Transverse colon (tissue), 4 donors: ENCODE measurements at regions not wholly inside any gene's neighbourhood (a gene's known extent, or its start where the extent isn't known, plus 50 kb on each side); places are given as distances from the start of the nearest gene placed in this dataset.

Source experiments
- DNase-seq: peaks from one replicate; pipeline ENCODE4 v3.0.0-alpha.2; 2019
- H3K27ac ChIP-seq, 4 donors: fragments of 200-600 bp; sonication (generic); 2 replicates each; pipeline ENCODE4 v1.5.1; 2016 to 2018; ENCODE audit warnings: inconsistent platforms in 4 of 4
- H3K27me3 ChIP-seq: fragments of 200-600 bp; sonication (generic); 2 replicates; pipeline ENCODE4 v1.5.1; 2017; ENCODE audit warnings: inconsistent platforms
- H3K36me3 ChIP-seq, 4 donors: fragments of 200-600 bp; sonication (generic); 2 replicates each; pipeline ENCODE4 v1.5.1; 2017 to 2019; ENCODE audit warnings: inconsistent platforms in 4 of 4
- H3K4me1 ChIP-seq, 4 donors: fragments of 200-600 bp; sonication (generic); 2 replicates each; pipeline ENCODE4 v1.5.1; 2017 to 2020; ENCODE audit warnings: inconsistent platforms in 4 of 4
- H3K4me3 ChIP-seq, 4 donors: fragments of 200-600 bp; sonication (generic); 1 replicate in 1 of 4; 2 replicates in 3 of 4; pipeline versions ENCODE4 v1.5.1 to v1.6.1; 2017 to 2019; ENCODE audit warnings: inconsistent platforms in 4 of 4
- H3K9me3 ChIP-seq, 2 donors: fragments of 200-600 bp; sonication (generic); 2 replicates each; pipeline ENCODE4 v1.5.1; 2017 to 2019; ENCODE audit warnings: inconsistent platforms in 2 of 2
- CTCF ChIP-seq, 5 experiments: fragments of 200-600 bp in 3 of 5; fragments of 450-650 bp in 2 of 5; sonication (generic) in 3 of 5; IDR thresholded peaks; 1 replicate in 2 of 5; 2 replicates in 3 of 5; pipeline ENCODE4 v1.5.1; 2016 to 2017; ENCODE audit warnings: antibody characterized with exemption in 5 of 5, inconsistent platforms in 3 of 5, mild to moderate bottlenecking in 2 of 5, moderate library complexity in 1 of 5
- EP300 ChIP-seq: sonication (generic); formaldehyde crosslinking; IDR thresholded peaks from one replicate; pipeline ENCODE4 v1.6.1; 2017; ENCODE audit warnings: antibody characterized with exemption, low read depth
- POLR2A ChIP-seq: fragments of 450-650 bp; IDR thresholded peaks from one replicate; pipeline ENCODE4 v1.6.1; 2016; ENCODE audit warnings: antibody characterized with exemption, mild to moderate bottlenecking, moderate library complexity
- POLR2AphosphoS5 ChIP-seq, 3 donors: sonication (generic); formaldehyde crosslinking; IDR thresholded peaks; one replicate each; pipeline ENCODE4 v1.6.1; 2016; ENCODE audit warnings: antibody characterized with exemption in 3 of 3
- WGBS, 2 donors: methylation state at CpG; one replicate each; pipeline ENCODE4 v1.1.5; 2018; ENCODE audit warnings: low coverage in 1 of 2; 5-methylcytosine and 5-hydroxymethylcytosine counted together
- in situ Hi-C, 4 donors: fragments of 200-750 bp; cut with MboI; loops; one replicate each; pipeline versions ENCODE4 v1.15.0 to v1.15.1; 2017; ENCODE audit warnings: low sequenced_read_pairs in 3 of 4, low pct_ligation_motif_present in 1 of 4, low pct_unique_long_range_greater_than_20kb in 1 of 4
- intact Hi-C: fragments of 100-400 bp; cut with DNase I; formaldehyde crosslinking; loops from one replicate; pipeline ENCODE4 v1.15.1; 2023; ENCODE audit warnings: low total_unique reads

GRCh38 chr9:73054091-73054490 is 97.6 kb upstream of the ANXA1 start:
- in situ Hi-C loops: no loop called here
- intact Hi-C loops: no loop called here
- Histone ChIP-seq H3K4me1 (peaks cover 0 to 22% (median 4%) of the 10 kb centered on the region in 4 donors), H3K9me3 (no peaks in the 10 kb centered on the region), H3K27me3 (no peaks in the 10 kb centered on the region), H3K27ac (no peak overlapping the region), H3K4me3 (no peak overlapping the region), H3K36me3 (no peaks in the 10 kb centered on the region)
- no peak for DNase-seq
- TF ChIP-seq CTCF (IDR thresholded peaks at IDR 0.05) (no peak), POLR2A (no peak), POLR2AphosphoS5 (IDR thresholded peaks at IDR 0.05) (no peak), EP300 (no peak)

GRCh38 chr9:73053543-73053942 is 98.1 kb upstream of the ANXA1 start:
- H3K27me3 ChIP-seq: no peaks in the 10 kb centered on the region
- no peaks in the 10 kb centered on the region for H3K36me3 ChIP-seq
- intact Hi-C loops (no loop called here), in situ Hi-C loops (no loop called here)
- H3K27ac ChIP-seq: no peak overlapping the region
- no peak for TF ChIP-seq POLR2A
- no peak for TF ChIP-seq CTCF (IDR thresholded peaks at IDR 0.05)
- no peak for TF ChIP-seq POLR2AphosphoS5 (IDR thresholded peaks at IDR 0.05)
- TF ChIP-seq EP300: no peak
- H3K9me3 ChIP-seq: no peaks in the 10 kb centered on the region
- H3K4me3 ChIP-seq: no peak overlapping the region
- 80 to 86% methylated on average over 1 of the region's 1 CpG for WGBS, 2 donors
- no peak for DNase-seq
- peaks cover 0 to 22% (median 4%) of the 10 kb centered on the region in 4 donors for H3K4me1 ChIP-seq

- no peaks in the 10 kb centered on the region for H3K36me3 ChIP-seq
- intact Hi-C loops (no loop called here), in situ Hi-C loops (no loop called here)
- WGBS, 2 donors: 59 to 60% methylated on average over 7 of the region's 7 CpGs
- no peak for DNase-seq
- no peaks in the 10 kb centered on the region for H3K9me3 ChIP-seq
- peaks cover 0 to 22% (median 4%) of the 10 kb centered on the region in 4 donors for H3K4me1 ChIP-seq
- no peaks in the 10 kb centered on the region for H3K27me3 ChIP-seq
- no peak for TF ChIP-seq POLR2AphosphoS5 (IDR thresholded peaks at IDR 0.05)
- TF ChIP-seq CTCF (IDR thresholded peaks at IDR 0.05): no peak
- no peak for TF ChIP-seq EP300
- no peak for TF ChIP-seq POLR2A
- H3K27ac ChIP-seq: peak overlapping the region in 3 of 4 donors; percentile 13 to 36 (median 28)
- no peak overlapping the region for H3K4me3 ChIP-seq
These were observed 98.2 kb upstream of the ALDH1A1 start for GRCh38 chr9:73050887-73051550.

- 67 to 73% methylated on average over 5 of the region's 5 CpGs for WGBS, 2 donors
- H3K36me3 ChIP-seq: no peaks in the 10 kb centered on the region
- H3K4me3 ChIP-seq: no peak overlapping the region
- no peak for TF ChIP-seq CTCF (IDR thresholded peaks at IDR 0.05)
- no peak for TF ChIP-seq POLR2AphosphoS5 (IDR thresholded peaks at IDR 0.05)
- no peak for TF ChIP-seq EP300
- no peak for TF ChIP-seq POLR2A
- H3K9me3 ChIP-seq: no peaks in the 10 kb centered on the region
- H3K4me1 ChIP-seq: peaks cover 0 to 22% (median 4%) of the 10 kb centered on the region in 4 donors
- no peak for DNase-seq
- in situ Hi-C loops: no loop called here
- H3K27ac ChIP-seq: peak overlapping the region; percentile 13 to 36 (median 26)
- intact Hi-C loops: no loop called here
- H3K27me3 ChIP-seq: no peaks in the 10 kb centered on the region
These were observed 97.4 kb upstream of the ALDH1A1 start for GRCh38 chr9:73050065-73050816.
